CD8-positive, alpha-beta memory T cell (primary cell): ENCODE measurements at regions not wholly inside any gene's neighbourhood (a gene's known extent, or its start where the extent isn't known, plus 50 kb on each side); places are given as distances from the start of the nearest gene placed in this dataset.

Source experiments
- CTCF ChIA-PET: fragments of 350-600 bp; sonication (Branson Sonifier 250); formaldehyde crosslinking; loops from one replicate; lab custom pipeline; 2021; ENCODE audit warnings: antibody characterized with exemption; lab: Charles Lee
- POLR2A ChIA-PET: fragments of 350-600 bp; sonication (Branson Sonifier 250); formaldehyde crosslinking; loops from one replicate; lab custom pipeline; 2021; ENCODE audit warnings: antibody characterized with exemption; lab: Charles Lee
- DNase-seq, 5 donors: peaks; one replicate each; pipeline versions ENCODE4 v3.0.0 to v3.0.0-alpha.2; 2020 to 2022; ENCODE audit warnings: mixed read lengths in 1 of 5
- H3K27ac ChIP-seq: one replicate; pipeline ENCODE4 v1.7.0; 2013; ENCODE audit warnings: low read depth, mild to moderate bottlenecking, low read length, moderate library complexity
- H3K27me3 ChIP-seq: 2 replicates; pipeline ENCODE4 v1.7.0; 2013; ENCODE audit warnings: low read length, mild to moderate bottlenecking; ENCODE audit not compliant: insufficient read depth, poor library complexity, severe bottlenecking
- H3K36me3 ChIP-seq: 2 replicates; pipeline ENCODE4 v1.7.0; 2013; ENCODE audit warnings: mild to moderate bottlenecking, low read length, moderate library complexity; ENCODE audit not compliant: insufficient read depth
- H3K4me1 ChIP-seq: 2 replicates; pipeline ENCODE4 v1.7.0; 2013; ENCODE audit warnings: mild to moderate bottlenecking, low read length, moderate library complexity; ENCODE audit not compliant: insufficient read depth
- H3K4me3 ChIP-seq: 2 replicates; pipeline ENCODE4 v1.7.0; 2013; ENCODE audit warnings: mild to moderate bottlenecking, low read length
- H3K9me3 ChIP-seq: 2 replicates; pipeline ENCODE4 v1.7.0; 2013; ENCODE audit warnings: mild to moderate bottlenecking, low read length
- H3K27ac Mint-ChIP-seq, 8 donors: one replicate each; pipeline ENCODE4 v1.8.0; 2020 to 2021; ENCODE audit warnings: mixed read lengths in 8 of 8, mild to moderate bottlenecking in 6 of 8, inconsistent platforms in 3 of 8, moderate library complexity in 3 of 8
- H3K27me3 Mint-ChIP-seq, 2 donors: one replicate each; pipeline ENCODE4 v1.8.0; 2020 to 2021; ENCODE audit warnings: mixed read lengths in 2 of 2, mild to moderate bottlenecking in 1 of 2, moderate library complexity in 1 of 2
- H3K36me3 Mint-ChIP-seq, 3 donors: one replicate each; pipeline ENCODE4 v1.8.0; 2020 to 2021; ENCODE audit warnings: mixed read lengths in 3 of 3, inconsistent platforms in 1 of 3, mild to moderate bottlenecking in 1 of 3
- H3K4me1 Mint-ChIP-seq, 3 donors: one replicate each; pipeline ENCODE4 v1.8.0; 2020 to 2021; ENCODE audit warnings: mixed read lengths in 3 of 3, inconsistent platforms in 1 of 3, mild to moderate bottlenecking in 1 of 3
- H3K4me3 Mint-ChIP-seq, 7 donors: one replicate each; pipeline ENCODE4 v1.8.0; 2020 to 2021; ENCODE audit warnings: mixed read lengths in 7 of 7, mild to moderate bottlenecking in 6 of 7, moderate library complexity in 4 of 7, inconsistent platforms in 2 of 7
- H3K9me3 Mint-ChIP-seq, 5 donors: one replicate each; pipeline ENCODE4 v1.8.0; 2020 to 2022; ENCODE audit warnings: mixed read lengths in 5 of 5, mild to moderate bottlenecking in 3 of 5, moderate library complexity in 2 of 5, inconsistent platforms in 1 of 5

GRCh38 chr16:54203384-54203783 lies 83.2 kb downstream of the IRX3 start:
- ChIA-PET POLR2A (no interaction called here), CTCF (no interaction called here)
- no peak overlapping the region for H3K4me3 ChIP-seq
- no peaks in the 10 kb centered on the region for H3K9me3 ChIP-seq
- Mint-ChIP-seq H3K27me3 (peaks cover 4 to 10% of the 10 kb centered on the region in 2 donors), H3K36me3 (no peaks in the 10 kb centered on the region), H3K9me3 (peaks cover 0 to 6% (median 0%) of the 10 kb centered on the region in 5 donors), H3K4me1 (no peaks in the 10 kb centered on the region), H3K27ac (no peak overlapping the region), H3K4me3 (no peak overlapping the region)
- H3K4me1 ChIP-seq = no peaks in the 10 kb centered on the region
- no peaks in the 10 kb centered on the region for H3K36me3 ChIP-seq
- DNase-seq = no peak
- no peak overlapping the region for H3K27ac ChIP-seq
- no peaks in the 10 kb centered on the region for H3K27me3 ChIP-seq
